ENCODE measurements at regions not wholly inside any gene's neighbourhood (a gene's known extent, or its start where the extent isn't known, plus 50 kb on each side); places are given as distances from the start of the nearest gene placed in this dataset.

GRCh38 chr14:22088614-22089342, 415.2 kb upstream of the OR4E1 start:
- no peak for DNase-seq

- no peak for DNase-seq
Measured at GRCh38 chr14:22086131-22086530, 412.5 kb upstream of the OR4E1 start.

GRCh38 chr14:22084393-22085281, 411.0 kb upstream of the OR4E1 start:
- peak; percentile 66 for DNase-seq

- DNase-seq = no peak
Measured at GRCh38 chr14:22081337-22081736, 407.7 kb upstream of the OR4E1 start.

- no peak for DNase-seq
Measured at GRCh38 chr14:22079766-22080165, 406.1 kb upstream of the OR4E1 start.

- no peak for DNase-seq
Measured at GRCh38 chr14:22073801-22074200, 400.2 kb upstream of the OR4E1 start.

GRCh38 chr14:22071006-22071405, 397.4 kb upstream of the OR4E1 start:
- peak; percentile 82 for DNase-seq

GRCh38 chr14:22070119-22070982, 396.7 kb upstream of the OR4E1 start:
- DNase-seq = peak; percentile 65

GRCh38 chr14:22065347-22065746, 391.7 kb upstream of the OR4E1 start:
- DNase-seq = peak; percentile 54

- DNase-seq = no peak
Measured at GRCh38 chr14:22059201-22059600, 385.6 kb upstream of the OR4E1 start.

GRCh38 chr14:22052795-22053194, 379.2 kb upstream of the OR4E1 start:
- no peak for DNase-seq

GRCh38 chr14:22047115-22047514, 373.5 kb upstream of the OR4E1 start:
- DNase-seq = peak; percentile 40

- DNase-seq = no peak
Measured at GRCh38 chr14:22046063-22046462, 372.4 kb upstream of the OR4E1 start.

GRCh38 chr14:22044193-22044592, 370.6 kb upstream of the OR4E1 start:
- DNase-seq = no peak

GRCh38 chr14:22040781-22041125, 367.1 kb upstream of the OR4E1 start:
- DNase-seq = no peak

- DNase-seq = peak; percentile 32
Measured at GRCh38 chr14:22039938-22040780, 366.5 kb upstream of the OR4E1 start.

- DNase-seq = no peak
Measured at GRCh38 chr14:22036541-22037239, 363.1 kb upstream of the OR4E1 start.

GRCh38 chr14:22026527-22026926, 352.9 kb upstream of the OR4E1 start:
- DNase-seq = no peak

- DNase-seq = no peak
Measured at GRCh38 chr14:22025879-22026278, 352.3 kb upstream of the OR4E1 start.

GRCh38 chr14:22024137-22024536, 350.5 kb upstream of the OR4E1 start:
- no peak for DNase-seq

- no peak for DNase-seq
Measured at GRCh38 chr14:22018890-22019289, 345.3 kb upstream of the OR4E1 start.

- no peak for DNase-seq
Measured at GRCh38 chr14:22012452-22012851, 338.8 kb upstream of the OR4E1 start.
